ENCODE measurements at regions not wholly inside any gene's neighbourhood (a gene's known extent, or its start where the extent isn't known, plus 50 kb on each side); places are given as distances from the start of the nearest gene placed in this dataset.
"Not testable (repeated sequence)": the region's sequence is repeated elsewhere in the genome, so short reads cannot be mapped to it uniquely, and the experiment has no call there.

DNA sequence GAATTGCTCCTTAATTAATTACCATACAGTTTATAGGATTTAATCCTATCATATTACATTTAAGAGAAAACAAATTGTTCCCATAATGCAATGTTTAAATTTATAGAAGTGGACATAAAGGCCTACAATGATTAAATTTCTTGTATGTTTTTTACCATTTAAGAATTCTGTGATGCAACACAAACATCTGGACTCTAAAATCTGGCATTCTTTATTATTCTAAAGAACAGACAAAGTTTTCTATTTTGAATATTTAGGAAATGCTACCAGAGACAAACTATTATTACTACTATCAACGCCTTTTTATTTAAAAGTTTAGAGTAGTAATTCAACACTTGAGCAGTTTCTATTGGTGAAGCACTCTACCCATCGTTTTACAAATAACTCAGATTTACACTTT, 535.1 kb downstream of the TMX3 start:
- TF ChIP-seq ZFX (IDR thresholded peaks at IDR 0.05), result no peak
- TF ChIP-seq, protein P1, sequence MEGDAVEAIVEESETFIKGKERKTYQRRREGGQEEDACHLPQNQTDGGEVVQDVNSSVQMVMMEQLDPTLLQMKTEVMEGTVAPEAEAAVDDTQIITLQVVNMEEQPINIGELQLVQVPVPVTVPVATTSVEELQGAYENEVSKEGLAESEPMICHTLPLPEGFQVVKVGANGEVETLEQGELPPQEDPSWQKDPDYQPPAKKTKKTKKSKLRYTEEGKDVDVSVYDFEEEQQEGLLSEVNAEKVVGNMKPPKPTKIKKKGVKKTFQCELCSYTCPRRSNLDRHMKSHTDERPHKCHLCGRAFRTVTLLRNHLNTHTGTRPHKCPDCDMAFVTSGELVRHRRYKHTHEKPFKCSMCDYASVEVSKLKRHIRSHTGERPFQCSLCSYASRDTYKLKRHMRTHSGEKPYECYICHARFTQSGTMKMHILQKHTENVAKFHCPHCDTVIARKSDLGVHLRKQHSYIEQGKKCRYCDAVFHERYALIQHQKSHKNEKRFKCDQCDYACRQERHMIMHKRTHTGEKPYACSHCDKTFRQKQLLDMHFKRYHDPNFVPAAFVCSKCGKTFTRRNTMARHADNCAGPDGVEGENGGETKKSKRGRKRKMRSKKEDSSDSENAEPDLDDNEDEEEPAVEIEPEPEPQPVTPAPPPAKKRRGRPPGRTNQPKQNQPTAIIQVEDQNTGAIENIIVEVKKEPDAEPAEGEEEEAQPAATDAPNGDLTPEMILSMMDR (conservative IDR thresholded peaks at IDR 0.05), result no peak

DNA sequence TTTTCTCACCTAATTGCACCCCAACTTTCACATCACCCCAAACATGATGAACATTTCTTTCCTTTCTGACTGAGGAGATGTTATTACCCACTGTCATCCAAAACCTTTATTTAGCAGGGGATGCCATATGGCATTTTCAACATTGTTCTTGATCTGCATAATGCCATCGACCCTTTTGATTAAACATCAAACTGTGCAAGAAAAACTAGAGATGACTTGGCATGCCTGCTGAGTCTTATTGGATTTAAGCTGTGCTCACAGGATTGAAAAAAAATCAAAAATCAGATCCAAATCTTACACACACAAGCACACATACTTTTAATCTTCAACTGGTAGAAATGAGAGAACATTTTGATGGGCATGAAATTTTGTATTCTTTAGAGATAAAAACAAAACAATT, 536.0 kb downstream of the TMX3 start:
- TF ChIP-seq, protein P1 (conservative IDR thresholded peaks at IDR 0.05), result no peak
- no peak for TF ChIP-seq ZFX (IDR thresholded peaks at IDR 0.05)
- no peak overlapping the region for H3K27ac ChIP-seq

More for the DNA sequence above, 535.1 kb downstream of the TMX3 start:
- peak overlapping the region; percentile 69; the same call in 1 of the 2 replicates for H3K27ac ChIP-seq

DNA sequence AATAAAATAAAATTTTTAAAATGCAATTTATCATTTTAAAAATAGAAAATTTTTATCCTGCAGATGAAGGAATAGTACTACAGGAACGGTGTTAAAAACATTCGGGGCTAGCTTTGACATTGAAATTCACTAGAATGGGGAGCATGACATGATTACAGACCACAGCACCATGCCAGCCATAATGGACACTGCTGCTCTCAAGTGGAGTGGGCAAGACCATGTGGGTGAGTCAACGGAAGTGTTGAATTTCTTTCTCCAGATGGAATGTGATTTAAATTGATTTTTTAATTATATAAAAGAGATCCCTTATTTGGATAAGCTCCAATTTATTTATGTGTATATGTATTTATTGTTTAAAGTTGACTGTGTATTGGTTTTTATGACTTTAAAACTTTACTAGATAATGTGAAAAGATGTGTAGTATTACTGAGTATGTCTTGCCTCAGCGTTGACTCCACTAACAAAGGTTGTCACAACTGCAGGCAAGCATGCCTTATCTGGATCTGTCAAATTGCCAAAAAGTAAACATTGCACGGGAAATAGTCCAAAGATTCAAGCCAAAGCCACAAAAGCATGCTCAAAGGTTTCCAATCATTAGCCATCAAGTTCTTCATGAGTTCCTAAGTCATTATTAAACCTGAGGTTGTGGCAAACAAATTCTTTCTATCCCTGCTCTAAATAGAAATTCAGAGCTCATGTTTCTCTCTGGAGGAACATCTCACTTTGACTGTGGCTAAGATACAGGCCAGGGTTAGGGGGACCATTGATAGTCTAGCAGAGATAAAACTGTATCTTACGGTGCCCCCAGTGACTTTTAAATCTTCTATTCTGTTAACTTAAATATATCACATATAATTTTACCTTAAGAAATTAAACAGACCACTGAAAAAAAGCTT, 536.9 kb downstream of the TMX3 start:
- H3K27ac ChIP-seq, result no peak overlapping the region
- no peak for TF ChIP-seq ZFX (IDR thresholded peaks at IDR 0.05)
- TF ChIP-seq, protein P1 (conservative IDR thresholded peaks at IDR 0.05), result no peak

DNA sequence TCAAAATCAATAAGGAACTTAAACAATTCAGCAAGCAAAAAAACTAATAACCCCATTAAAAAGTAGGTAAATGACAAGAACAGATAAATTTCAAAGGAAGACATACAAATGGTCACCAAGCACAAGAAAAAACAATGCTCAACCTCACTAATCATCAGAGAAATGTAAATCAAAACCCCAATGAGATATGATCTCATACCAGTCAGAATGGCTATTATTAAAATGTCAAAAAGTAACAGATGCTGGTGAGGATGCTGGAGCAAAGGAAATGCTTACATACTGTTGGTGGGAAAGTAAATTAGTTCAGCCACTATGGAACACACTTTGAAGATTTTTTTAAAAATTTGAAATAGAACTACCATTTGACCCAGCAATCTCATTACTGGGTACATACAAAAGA, 538.0 kb downstream of the TMX3 start:
- H3K27ac ChIP-seq, result no peak overlapping the region
- TF ChIP-seq, protein P1 (conservative IDR thresholded peaks at IDR 0.05), result no peak
- TF ChIP-seq ZFX (IDR thresholded peaks at IDR 0.05), result no peak

DNA sequence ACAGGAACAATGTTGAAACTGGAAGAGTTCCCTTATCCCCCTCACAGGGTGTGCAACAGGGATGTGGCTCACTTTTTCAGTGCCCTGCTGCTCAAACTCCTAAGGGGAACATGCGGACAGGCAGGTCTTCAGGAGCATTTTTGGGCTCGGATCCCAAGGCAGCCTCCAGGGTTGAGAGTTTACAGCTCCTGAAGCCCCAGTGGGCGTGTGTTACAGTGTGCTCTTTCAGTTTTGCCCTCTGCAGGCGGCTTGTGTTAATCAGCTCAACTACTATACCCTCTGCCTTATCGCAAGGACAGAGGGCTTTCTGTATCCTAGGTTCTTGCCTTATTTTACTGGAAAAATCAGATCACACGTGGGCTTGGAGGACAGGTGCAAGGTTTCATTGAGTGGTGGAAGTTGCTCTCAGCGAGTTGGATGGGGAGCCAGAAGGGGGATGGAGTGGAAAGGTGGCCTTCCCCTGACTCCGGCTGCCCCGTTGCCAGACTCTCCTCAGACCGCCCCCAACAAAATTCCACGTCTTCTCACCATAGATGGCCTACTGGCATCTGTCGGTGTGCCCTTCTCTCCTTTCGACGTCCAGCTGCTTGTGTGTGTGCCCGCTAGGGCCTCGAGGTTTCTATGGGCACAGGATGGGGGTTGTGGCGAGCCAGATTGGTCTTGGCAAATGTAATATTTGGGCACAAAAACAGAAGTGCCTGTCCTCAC, 541.9 kb downstream of the TMX3 start:
- TF ChIP-seq ZFX (IDR thresholded peaks at IDR 0.05), result no peak
- TF ChIP-seq, protein P1 (conservative IDR thresholded peaks at IDR 0.05), result no peak
- H3K27ac ChIP-seq, result no peak overlapping the region

DNA sequence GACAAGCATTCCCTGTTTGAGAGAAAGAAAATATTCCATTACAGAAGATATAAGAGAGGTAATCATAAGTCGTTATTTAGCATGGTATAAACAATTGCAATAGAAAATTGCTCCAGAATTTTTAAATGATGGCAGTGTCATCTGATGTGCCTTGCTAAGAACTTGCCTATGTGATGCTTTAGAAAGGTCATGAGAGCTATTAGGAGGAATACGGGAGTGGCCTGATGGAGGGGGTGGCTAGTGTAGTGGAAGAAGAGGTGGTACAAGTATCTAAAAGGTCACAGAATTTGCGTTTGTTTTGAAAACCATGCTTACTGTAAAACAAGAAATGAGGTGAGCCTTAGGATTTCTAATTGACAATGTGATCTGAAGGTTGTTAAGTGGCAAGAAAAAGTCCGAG, 550.0 kb downstream of the TMX3 start:
- H3K27ac ChIP-seq, result no peak overlapping the region
- no peak for TF ChIP-seq ZFX (IDR thresholded peaks at IDR 0.05)

DNA sequence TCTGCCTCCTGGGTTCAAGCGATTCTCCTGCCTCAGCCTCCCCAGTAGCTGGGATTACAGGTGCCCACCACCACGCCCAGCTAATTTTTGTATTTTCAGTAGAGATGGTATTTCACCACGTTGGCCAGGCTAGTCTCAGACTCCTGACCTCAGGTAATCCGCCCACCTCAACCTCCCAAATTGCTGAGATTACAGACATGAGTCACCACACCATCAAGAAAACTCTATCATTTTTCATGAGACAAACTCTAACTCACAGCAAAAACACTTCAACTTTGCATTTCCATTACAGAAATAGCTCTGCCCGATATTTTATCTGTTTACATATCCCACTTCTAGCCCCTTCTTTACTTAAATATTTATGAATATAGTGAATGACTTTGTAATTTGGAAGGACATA, 561.1 kb downstream of the TMX3 start:
- not testable (repeated sequence) for H3K27ac ChIP-seq

DNA sequence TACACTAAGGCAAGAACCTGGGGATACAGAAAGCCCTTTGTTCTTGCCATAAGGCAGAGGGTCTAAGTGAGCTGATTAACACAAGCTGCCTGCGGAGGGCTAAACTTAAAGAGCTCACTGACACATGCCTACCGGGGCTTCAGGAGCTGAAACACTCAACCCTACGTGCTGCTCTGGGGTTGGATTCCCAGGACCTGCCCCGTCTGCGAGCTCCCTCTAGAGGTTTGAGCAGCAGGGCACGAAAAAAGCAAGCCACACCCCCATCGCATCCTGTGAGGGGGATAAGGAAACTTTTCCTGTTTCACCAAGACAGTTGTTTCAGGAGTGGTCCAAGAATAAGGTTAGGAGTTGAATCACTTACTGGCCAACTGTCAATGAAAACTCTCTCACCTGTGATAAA, 562.1 kb downstream of the TMX3 start:
- H3K27ac ChIP-seq, result no peak overlapping the region
- TF ChIP-seq, protein P1 (conservative IDR thresholded peaks at IDR 0.05), result peak; percentile 22
- no peak for TF ChIP-seq ZFX (IDR thresholded peaks at IDR 0.05)

Measured in C4-2B (cell line).